Adrenal gland (tissue), 9 donors: ENCODE measurements at regions not wholly inside any gene's neighbourhood (a gene's known extent, or its start where the extent isn't known, plus 50 kb on each side); places are given as distances from the start of the nearest gene placed in this dataset.
A peak's percentile ranks its signal among the peaks of the same experiment; 100 is the strongest.

Source experiments
- DNase-seq, 7 donors: peaks; one replicate each; pipeline ENCODE4 v3.0.0-alpha.2; 2019 to 2020
- H3K27ac ChIP-seq, 5 donors: fragments of 200-600 bp; sonication (generic) in 4 of 5; 1 replicate in 3 of 5; 2 replicates in 2 of 5; pipeline versions ENCODE4 v1.5.1 to v1.8.0; 2016 to 2020; ENCODE audit warnings: mild to moderate bottlenecking in 1 of 5
- H3K27me3 ChIP-seq: fragments of 200-600 bp; 2 replicates; pipeline ENCODE4 v1.8.0; 2021
- H3K36me3 ChIP-seq, 2 donors: fragments of 200-600 bp; replicated peaks in 1 of 2; 1 replicate in 1 of 2; 2 replicates in 1 of 2; pipeline versions ENCODE4 v1.5.1 to v1.8.0; 2018 to 2022
- H3K4me1 ChIP-seq, 2 donors: fragments of 200-600 bp; replicated peaks in 1 of 2; 1 replicate in 1 of 2; 2 replicates in 1 of 2; pipeline versions ENCODE4 v1.5.1 to v1.8.0; 2018 to 2021
- H3K4me3 ChIP-seq, 4 donors: fragments of 200-600 bp; sonication (generic) in 3 of 4; one replicate each; pipeline ENCODE4 v1.5.1; 2016 to 2018
- H3K9me3 ChIP-seq, 3 donors: fragments of 200-600 bp; sonication (generic) in 1 of 3; replicated peaks in 1 of 3; 1 replicate in 2 of 3; 2 replicates in 1 of 3; pipeline versions ENCODE4 v1.5.1 to v1.8.0; 2016 to 2021
- CTCF ChIP-seq, 6 experiments: fragments of 450-650 bp in 4 of 6; fragments of 200-600 bp in 2 of 6; sonication (generic) in 1 of 6; IDR thresholded peaks; 1 replicate in 5 of 6; 2 replicates in 1 of 6; pipeline versions ENCODE4 v1.5.1 to v1.8.0; 2016 to 2021; ENCODE audit warnings: antibody characterized with exemption in 6 of 6, mild to moderate bottlenecking in 2 of 6, moderate library complexity in 1 of 6
- POLR2A ChIP-seq, 2 donors: fragments of 450-650 bp; IDR thresholded peaks; one replicate each; pipeline ENCODE4 v1.6.1; 2017; ENCODE audit warnings: antibody characterized with exemption in 2 of 2, mild to moderate bottlenecking in 2 of 2, moderate library complexity in 1 of 2
- WGBS, 4 donors: extraction: QIAGEN DNeasy Blood & Tissue Kit in 2 of 4; methylation state at CpG; one replicate each; pipeline versions ENCODE4 v1.1.5 to v1.1.7; 2013 to 2017; 5-methylcytosine and 5-hydroxymethylcytosine counted together
- intact Hi-C, 2 donors: fragments of 100-400 bp; cut with DNase I; formaldehyde crosslinking; loops; one replicate each; pipeline versions ENCODE4 v1.14.1 to v1.15.0; 2022 to 2023
- donor health status: healthy with polysubstance abuse.
- donor health status: Bipolar disorder and iron deficiency.
- donor health status: DM: yes; HTN: yes; CAD: no.
- donor health status: DM: no; HTN: no; CAD: no.
- donor health status: DM: no; HTN: no; CAD: no.

GRCh38 chr3:70832089-70832833 lies 519.8 kb upstream of the MDFIC2 start:
- TF ChIP-seq CTCF (IDR thresholded peaks at IDR 0.05): no peak
- TF ChIP-seq POLR2A (IDR thresholded peaks at IDR 0.05): no peak
- H3K4me1 ChIP-seq: peaks cover 0 to 11% of the 10 kb centered on the region in 2 donors
- no peaks in the 10 kb centered on the region for H3K27me3 ChIP-seq
- H3K36me3 ChIP-seq: no peaks in the 10 kb centered on the region
- intact Hi-C loops: no loop called here
- H3K27ac ChIP-seq: peak overlapping the region in 1 of 5 donors; percentile 47
- no peaks in the 10 kb centered on the region for H3K9me3 ChIP-seq
- peak in 6 of 7 donors; percentile 44 to 70 (median 50) for DNase-seq
- no peak overlapping the region for H3K4me3 ChIP-seq
- WGBS, 4 donors: 52 to 58% (median 56%) methylated on average over 5 of the region's 5 CpGs

- peak in 1 of 7 donors; percentile 25 for DNase-seq
- H3K9me3 ChIP-seq: no peaks in the 10 kb centered on the region
Measured at GRCh38 chr3:70829092-70829491, 516.7 kb upstream of the MDFIC2 start.

GRCh38 chr3:70824773-70825172 lies 512.3 kb upstream of the MDFIC2 start:
- Histone ChIP-seq H3K27me3 (no peaks in the 10 kb centered on the region), H3K27ac (no peak overlapping the region), H3K36me3 (no peaks in the 10 kb centered on the region), H3K9me3 (no peaks in the 10 kb centered on the region), H3K4me3 (no peak overlapping the region), H3K4me1 (no peaks in the 10 kb centered on the region)
- 19 to 46% (median 35%) methylated on average over 1 of the region's 1 CpG for WGBS, 4 donors
- TF ChIP-seq CTCF (IDR thresholded peaks at IDR 0.05): no peak
- TF ChIP-seq POLR2A (IDR thresholded peaks at IDR 0.05): no peak
- intact Hi-C loops: no loop called here
- DNase-seq: peak in 1 of 7 donors; percentile 10

More at GRCh38 chr3:70829092-70829491, 516.7 kb upstream of the MDFIC2 start:
- Histone ChIP-seq H3K27ac (no peak overlapping the region), H3K4me3 (no peak overlapping the region), H3K36me3 (no peaks in the 10 kb centered on the region), H3K4me1 (peaks cover 0 to 11% of the 10 kb centered on the region in 2 donors), H3K27me3 (no peaks in the 10 kb centered on the region)
- TF ChIP-seq CTCF (IDR thresholded peaks at IDR 0.05) (no peak), POLR2A (IDR thresholded peaks at IDR 0.05) (no peak)
- 59 to 72% (median 68%) methylated on average over 6 of the region's 6 CpGs for WGBS, 4 donors
- intact Hi-C loops: no loop called here

GRCh38 chr3:70824078-70824477 lies 511.6 kb upstream of the MDFIC2 start:
- Histone ChIP-seq H3K4me3 (no peak overlapping the region), H3K9me3 (no peaks in the 10 kb centered on the region), H3K36me3 (no peaks in the 10 kb centered on the region), H3K4me1 (no peaks in the 10 kb centered on the region), H3K27ac (no peak overlapping the region), H3K27me3 (no peaks in the 10 kb centered on the region)
- TF ChIP-seq CTCF (IDR thresholded peaks at IDR 0.05): no peak
- no peak for TF ChIP-seq POLR2A (IDR thresholded peaks at IDR 0.05)
- no peak for DNase-seq
- intact Hi-C loops: no loop called here
- WGBS, 4 donors: 71 to 100% (median 88%) methylated on average over 2 of the region's 2 CpGs
